Adrenal gland (tissue), 9 donors: ENCODE measurements at regions not wholly inside any gene's neighbourhood (a gene's known extent, or its start where the extent isn't known, plus 50 kb on each side); places are given as distances from the start of the nearest gene placed in this dataset.

Experiments used
- DNase-seq, 7 donors: peaks; one replicate each; pipeline ENCODE4 v3.0.0-alpha.2; 2019 to 2020
- H3K27ac ChIP-seq, 5 donors: fragments of 200-600 bp; sonication (generic) in 4 of 5; 1 replicate in 3 of 5; 2 replicates in 2 of 5; pipeline versions ENCODE4 v1.5.1 to v1.8.0; 2016 to 2020; ENCODE audit warnings: mild to moderate bottlenecking in 1 of 5
- H3K27me3 ChIP-seq: fragments of 200-600 bp; 2 replicates; pipeline ENCODE4 v1.8.0; 2021
- H3K36me3 ChIP-seq, 2 donors: fragments of 200-600 bp; replicated peaks in 1 of 2; 1 replicate in 1 of 2; 2 replicates in 1 of 2; pipeline versions ENCODE4 v1.5.1 to v1.8.0; 2018 to 2022
- H3K4me1 ChIP-seq, 2 donors: fragments of 200-600 bp; replicated peaks in 1 of 2; 1 replicate in 1 of 2; 2 replicates in 1 of 2; pipeline versions ENCODE4 v1.5.1 to v1.8.0; 2018 to 2021
- H3K4me3 ChIP-seq, 4 donors: fragments of 200-600 bp; sonication (generic) in 3 of 4; one replicate each; pipeline ENCODE4 v1.5.1; 2016 to 2018
- H3K9me3 ChIP-seq, 3 donors: fragments of 200-600 bp; sonication (generic) in 1 of 3; replicated peaks in 1 of 3; 1 replicate in 2 of 3; 2 replicates in 1 of 3; pipeline versions ENCODE4 v1.5.1 to v1.8.0; 2016 to 2021
- POLR2A ChIP-seq, 2 donors: fragments of 450-650 bp; IDR thresholded peaks; one replicate each; pipeline ENCODE4 v1.6.1; 2017; ENCODE audit warnings: antibody characterized with exemption in 2 of 2, mild to moderate bottlenecking in 2 of 2, moderate library complexity in 1 of 2
- WGBS, 4 donors: extraction: QIAGEN DNeasy Blood & Tissue Kit in 2 of 4; methylation state at CpG; one replicate each; pipeline versions ENCODE4 v1.1.5 to v1.1.7; 2013 to 2017; 5-methylcytosine and 5-hydroxymethylcytosine counted together
- intact Hi-C, 2 donors: fragments of 100-400 bp; cut with DNase I; formaldehyde crosslinking; loops; one replicate each; pipeline versions ENCODE4 v1.14.1 to v1.15.0; 2022 to 2023
- TF ChIP-seq, protein P1 (sequence below), 6 experiments: fragments of 450-650 bp in 4 of 6; fragments of 200-600 bp in 2 of 6; sonication (generic) in 1 of 6; IDR thresholded peaks; 1 replicate in 5 of 6; 2 replicates in 1 of 6; pipeline versions ENCODE4 v1.5.1 to v1.8.0; 2016 to 2021; ENCODE audit warnings: antibody characterized with exemption in 6 of 6, mild to moderate bottlenecking in 2 of 6, moderate library complexity in 1 of 6
- donor health status: healthy with polysubstance abuse.
- donor health status: Bipolar disorder and iron deficiency.
- donor health status: DM: yes; HTN: yes; CAD: no.
- donor health status: DM: no; HTN: no; CAD: no.
- donor health status: DM: no; HTN: no; CAD: no.

DNA sequence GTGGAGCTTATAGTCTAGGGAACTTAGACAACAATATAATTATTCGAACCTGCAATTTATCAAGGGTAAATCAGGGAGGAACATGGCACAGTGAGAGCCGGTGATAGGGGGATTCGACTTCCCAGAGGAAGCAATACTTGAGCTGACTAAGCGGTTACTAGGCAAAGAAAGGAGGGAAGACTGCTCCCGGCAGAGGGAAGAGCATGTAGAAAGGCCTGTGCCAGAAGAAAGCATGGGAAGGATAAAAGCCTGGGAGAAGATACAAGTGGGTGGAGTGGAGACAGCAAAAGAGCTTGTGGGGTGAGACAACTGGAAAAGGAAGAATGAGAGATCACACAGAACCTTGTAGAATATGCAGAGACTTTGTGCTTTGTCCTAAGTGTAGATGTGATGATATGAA is 93.3 kb downstream of the MARCHF4 start:
- 60 to 74% (median 69%) methylated on average over 5 of the region's 5 CpGs for WGBS, 4 donors
- no peaks in the 10 kb centered on the region for H3K27me3 ChIP-seq
- H3K4me1 ChIP-seq, result no peaks in the 10 kb centered on the region
- H3K4me3 ChIP-seq, result no peak overlapping the region
- intact Hi-C loops, result no loop called here
- no peak for DNase-seq
- TF ChIP-seq, protein P1, sequence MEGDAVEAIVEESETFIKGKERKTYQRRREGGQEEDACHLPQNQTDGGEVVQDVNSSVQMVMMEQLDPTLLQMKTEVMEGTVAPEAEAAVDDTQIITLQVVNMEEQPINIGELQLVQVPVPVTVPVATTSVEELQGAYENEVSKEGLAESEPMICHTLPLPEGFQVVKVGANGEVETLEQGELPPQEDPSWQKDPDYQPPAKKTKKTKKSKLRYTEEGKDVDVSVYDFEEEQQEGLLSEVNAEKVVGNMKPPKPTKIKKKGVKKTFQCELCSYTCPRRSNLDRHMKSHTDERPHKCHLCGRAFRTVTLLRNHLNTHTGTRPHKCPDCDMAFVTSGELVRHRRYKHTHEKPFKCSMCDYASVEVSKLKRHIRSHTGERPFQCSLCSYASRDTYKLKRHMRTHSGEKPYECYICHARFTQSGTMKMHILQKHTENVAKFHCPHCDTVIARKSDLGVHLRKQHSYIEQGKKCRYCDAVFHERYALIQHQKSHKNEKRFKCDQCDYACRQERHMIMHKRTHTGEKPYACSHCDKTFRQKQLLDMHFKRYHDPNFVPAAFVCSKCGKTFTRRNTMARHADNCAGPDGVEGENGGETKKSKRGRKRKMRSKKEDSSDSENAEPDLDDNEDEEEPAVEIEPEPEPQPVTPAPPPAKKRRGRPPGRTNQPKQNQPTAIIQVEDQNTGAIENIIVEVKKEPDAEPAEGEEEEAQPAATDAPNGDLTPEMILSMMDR (IDR thresholded peaks at IDR 0.05), result no peak
- no peak for TF ChIP-seq POLR2A (IDR thresholded peaks at IDR 0.05)
- H3K36me3 ChIP-seq, result no peaks in the 10 kb centered on the region
- H3K27ac ChIP-seq, result no peak overlapping the region
- no peaks in the 10 kb centered on the region for H3K9me3 ChIP-seq

GRCh38 chr2:216275890-216276289 is 96.4 kb downstream of the MARCHF4 start:
- H3K9me3 ChIP-seq, result no peaks in the 10 kb centered on the region
- DNase-seq, result no peak
- no peak overlapping the region for H3K4me3 ChIP-seq
- TF ChIP-seq, protein P1 (IDR thresholded peaks at IDR 0.05), result no peak
- no peak for TF ChIP-seq POLR2A (IDR thresholded peaks at IDR 0.05)
- intact Hi-C loops, result no loop called here
- no peaks in the 10 kb centered on the region for H3K36me3 ChIP-seq
- 86 to 100% (median 93%) methylated on average over 1 to 2 of the region's 2 CpGs for WGBS, 4 donors
- H3K4me1 ChIP-seq, result no peaks in the 10 kb centered on the region
- H3K27ac ChIP-seq, result no peak overlapping the region
- no peaks in the 10 kb centered on the region for H3K27me3 ChIP-seq

DNA sequence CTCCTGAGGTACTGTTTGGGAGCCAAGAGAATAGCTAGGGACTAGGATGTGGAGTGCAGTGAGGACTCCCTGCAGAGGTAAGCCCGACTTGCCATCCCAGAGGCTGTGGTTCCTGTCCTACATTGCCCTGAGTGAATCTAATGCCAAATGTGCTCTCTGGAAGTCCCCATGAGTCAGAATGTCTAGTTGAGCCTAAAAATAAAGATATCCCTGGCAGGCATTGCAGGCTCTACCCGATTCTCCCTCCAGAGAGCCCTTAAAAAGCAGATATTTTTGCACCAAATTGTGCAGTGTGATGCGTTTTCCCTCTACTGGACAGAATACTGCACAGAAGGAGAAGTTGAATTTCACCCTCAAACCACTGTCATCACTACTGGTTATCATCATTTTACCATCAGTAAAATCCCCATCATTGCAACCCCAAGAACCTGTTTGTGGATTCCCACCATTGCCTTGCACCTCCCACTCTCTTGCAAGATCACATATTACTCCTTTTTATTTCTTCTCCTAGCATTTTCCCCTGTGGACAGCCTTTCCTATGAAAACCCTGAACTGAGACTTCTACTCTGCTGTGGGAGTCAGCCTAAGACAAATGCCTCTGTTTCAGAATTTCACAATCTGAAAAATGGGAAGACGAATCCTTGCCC is 98.0 kb downstream of the MARCHF4 start:
- no peak for TF ChIP-seq POLR2A (IDR thresholded peaks at IDR 0.05)
- TF ChIP-seq, protein P1 (IDR thresholded peaks at IDR 0.05), result peak in 2 of 6 experiments; percentile 8 to 12
- Histone ChIP-seq H3K4me1 (no peaks in the 10 kb centered on the region), H3K9me3 (no peaks in the 10 kb centered on the region), H3K36me3 (no peaks in the 10 kb centered on the region), H3K27ac (no peak overlapping the region), H3K4me3 (no peak overlapping the region), H3K27me3 (no peaks in the 10 kb centered on the region)
- intact Hi-C loops, result no loop called here
- DNase-seq, result peak in 2 of 7 donors; percentile 18 to 25
- 41 to 52% (median 49%) methylated on average over 4 of the region's 4 CpGs for WGBS, 4 donors

GRCh38 chr2:216261042-216261537 is 111.2 kb downstream of the MARCHF4 start:
- H3K4me3 ChIP-seq, result no peak overlapping the region
- no peaks in the 10 kb centered on the region for H3K36me3 ChIP-seq
- H3K9me3 ChIP-seq, result no peaks in the 10 kb centered on the region
- TF ChIP-seq, protein P1 (IDR thresholded peaks at IDR 0.05), result no peak
- no peak for TF ChIP-seq POLR2A (IDR thresholded peaks at IDR 0.05)
- intact Hi-C loops, result no loop called here
- H3K4me1 ChIP-seq, result no peaks in the 10 kb centered on the region
- DNase-seq, result no peak
- 88 to 93% (median 91%) methylated on average over 6 of the region's 6 CpGs for WGBS, 4 donors
- no peak overlapping the region for H3K27ac ChIP-seq
- no peaks in the 10 kb centered on the region for H3K27me3 ChIP-seq
